BJ (cell line): ENCODE measurements at regions not wholly inside any gene's neighbourhood (a gene's known extent, or its start where the extent isn't known, plus 50 kb on each side); places are given as distances from the start of the nearest gene placed in this dataset.

ENCODE experiments used
- CTCF ChIA-PET: fragments of 350-600 bp; formaldehyde crosslinking; extraction: SDS; loops from one replicate; lab custom pipeline; 2021; ENCODE audit warnings: antibody characterized with exemption, inconsistent platforms; lab: Yijun Ruan, JAX
- POLR2A ChIA-PET: fragments of 300-600 bp; sonication (Branson Sonifier 250); formaldehyde crosslinking; extraction: SDS; loops from one replicate; lab custom pipeline; 2021; ENCODE audit warnings: antibody characterized with exemption; lab: Charles Lee
- DNase-seq: peaks from one replicate; pipeline ENCODE4 v3.0.0-alpha.2; 2011; ENCODE audit warnings: low read depth
- H3K27me3 ChIP-seq: 2 replicates; pipeline ENCODE4 v1.6.0; 2011; ENCODE audit warnings: low read length; ENCODE audit not compliant: control insufficient read depth, insufficient read depth
- H3K36me3 ChIP-seq: 2 replicates; pipeline ENCODE4 v1.5.1; 2011; ENCODE audit warnings: low read length; ENCODE audit not compliant: control insufficient read depth, insufficient read depth
- H3K4me3 ChIP-seq: 2 replicates; pipeline ENCODE4 v1.5.1; 2011; ENCODE audit warnings: low read depth, mild to moderate bottlenecking, control low read depth, low read length
- CTCF ChIP-seq: IDR thresholded peaks from 2 replicates; pipeline ENCODE4 v1.5.1; 2011; ENCODE audit warnings: low read depth, mild to moderate bottlenecking, control low read depth, inconsistent platforms, low read length, moderate library complexity; ENCODE audit not compliant: insufficient read depth

- Histone ChIP-seq H3K27me3 (no peaks in the 10 kb centered on the region), H3K36me3 (no peaks in the 10 kb centered on the region), H3K4me3 (no peak overlapping the region)
- CTCF ChIA-PET: interaction anchor here (0.6 to 1.3 kb wide), 2 partner anchors 12 to 20 kb away, joined by 3 to 6 read pairs; no protein-coding TSS in a partner anchor
- TF ChIP-seq CTCF: no peak
- no peak for DNase-seq
- POLR2A ChIA-PET: no interaction called here
Observed at GRCh38 chr2:128550801-128551416, 232.2 kb upstream of the HS6ST1 start.

- H3K27me3 ChIP-seq: no peaks in the 10 kb centered on the region; the same call in 1 of the 2 replicates
- H3K4me3 ChIP-seq: no peak overlapping the region
- CTCF ChIA-PET: interaction anchor here (1.3 kb wide), 1 partner anchor 12 kb away, joined by 6 read pairs; no protein-coding TSS in a partner anchor
- H3K36me3 ChIP-seq: no peaks in the 10 kb centered on the region
- POLR2A ChIA-PET: no interaction called here
- TF ChIP-seq CTCF: no peak
- no peak for DNase-seq
Observed at GRCh38 chr2:128551435-128551834, 232.8 kb upstream of the HS6ST1 start.

GRCh38 chr2:128552141-128552805, 233.6 kb upstream of the HS6ST1 start:
- ChIA-PET CTCF (interaction anchor here (1.3 kb wide), 1 partner anchor 11 kb away, joined by 6 read pairs; no protein-coding TSS in a partner anchor), POLR2A (interaction anchor here (0.5 kb wide), 1 partner anchor 194 kb away, joined by 3 read pairs; no protein-coding TSS in a partner anchor)
- Histone ChIP-seq H3K36me3 (no peaks in the 10 kb centered on the region), H3K27me3 (no peaks in the 10 kb centered on the region; the same call in 1 of the 2 replicates), H3K4me3 (no peak overlapping the region)
- no peak for DNase-seq
- no peak for TF ChIP-seq CTCF

- no peak for DNase-seq
- no peak for TF ChIP-seq CTCF
- CTCF ChIA-PET: no interaction called here
- POLR2A ChIA-PET: interaction anchor here (0.5 kb wide), 2 partner anchors 107 to 195 kb away, joined by 3 to 5 read pairs; no protein-coding TSS in a partner anchor
- H3K27me3 ChIP-seq: no peaks in the 10 kb centered on the region; the same call in 1 of the 2 replicates
- no peak overlapping the region for H3K4me3 ChIP-seq
- H3K36me3 ChIP-seq: no peaks in the 10 kb centered on the region
Observed at GRCh38 chr2:128552806-128553551, 234.3 kb upstream of the HS6ST1 start.
